ENCODE measurements at regions not wholly inside any gene's neighbourhood (a gene's known extent, or its start where the extent isn't known, plus 50 kb on each side); places are given as distances from the start of the nearest gene placed in this dataset.

DNA sequence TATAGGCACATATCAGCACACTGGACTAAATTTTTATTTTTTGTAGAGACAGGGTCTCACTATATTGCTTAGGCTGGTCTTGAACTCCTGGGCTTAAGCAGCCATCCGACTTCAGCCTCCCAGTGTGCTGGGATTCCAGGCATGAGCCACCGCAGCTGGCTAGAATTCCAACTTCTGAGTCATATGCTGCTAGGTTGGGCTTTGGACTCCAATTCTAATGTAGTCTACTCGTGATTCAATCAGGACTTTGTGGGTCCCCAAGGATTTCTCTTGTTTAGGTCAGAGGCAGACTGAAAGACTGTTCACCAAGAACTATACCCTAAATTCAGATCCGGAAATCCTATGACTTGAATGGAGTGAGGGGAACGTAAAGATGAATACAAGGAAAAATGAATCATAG, 68.2 kb upstream of the CHD1 start:
- ChIA-PET POLR2A (no interaction called here), CTCF (no interaction called here)
- DNase-seq (ENCODE audit: low read depth, low spot score), result peak; percentile 42
- TF ChIP-seq, protein P1, sequence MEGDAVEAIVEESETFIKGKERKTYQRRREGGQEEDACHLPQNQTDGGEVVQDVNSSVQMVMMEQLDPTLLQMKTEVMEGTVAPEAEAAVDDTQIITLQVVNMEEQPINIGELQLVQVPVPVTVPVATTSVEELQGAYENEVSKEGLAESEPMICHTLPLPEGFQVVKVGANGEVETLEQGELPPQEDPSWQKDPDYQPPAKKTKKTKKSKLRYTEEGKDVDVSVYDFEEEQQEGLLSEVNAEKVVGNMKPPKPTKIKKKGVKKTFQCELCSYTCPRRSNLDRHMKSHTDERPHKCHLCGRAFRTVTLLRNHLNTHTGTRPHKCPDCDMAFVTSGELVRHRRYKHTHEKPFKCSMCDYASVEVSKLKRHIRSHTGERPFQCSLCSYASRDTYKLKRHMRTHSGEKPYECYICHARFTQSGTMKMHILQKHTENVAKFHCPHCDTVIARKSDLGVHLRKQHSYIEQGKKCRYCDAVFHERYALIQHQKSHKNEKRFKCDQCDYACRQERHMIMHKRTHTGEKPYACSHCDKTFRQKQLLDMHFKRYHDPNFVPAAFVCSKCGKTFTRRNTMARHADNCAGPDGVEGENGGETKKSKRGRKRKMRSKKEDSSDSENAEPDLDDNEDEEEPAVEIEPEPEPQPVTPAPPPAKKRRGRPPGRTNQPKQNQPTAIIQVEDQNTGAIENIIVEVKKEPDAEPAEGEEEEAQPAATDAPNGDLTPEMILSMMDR (IDR thresholded peaks at IDR 0.05; ENCODE audit: insufficient read depth, low read length, missing control alignments), result no peak
- no peak overlapping the region for H3K4me3 ChIP-seq (ENCODE audit: low read depth, low read length)

DNA sequence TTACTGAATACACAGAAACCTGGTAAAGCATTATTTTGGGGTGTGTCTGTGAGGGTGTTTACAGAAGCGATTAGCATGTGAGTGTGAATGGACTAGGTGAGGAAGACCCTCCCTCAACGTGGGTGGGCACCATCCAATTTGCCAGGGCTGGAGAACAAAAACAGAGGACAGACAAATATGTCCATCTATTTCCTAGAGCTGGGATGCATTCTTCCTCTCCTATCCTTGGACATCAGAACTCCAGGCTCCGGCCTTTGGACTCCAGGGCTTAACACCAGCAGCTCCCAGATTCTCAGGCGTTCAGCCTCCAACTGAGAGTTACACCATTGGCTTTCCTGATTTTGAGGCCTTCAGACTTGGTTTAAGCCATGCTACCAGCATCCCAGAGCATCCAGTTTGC, 65.8 kb upstream of the CHD1 start:
- no peak overlapping the region for H3K4me3 ChIP-seq (ENCODE audit: low read depth, low read length)
- DNase-seq (ENCODE audit: low read depth, low spot score), result no peak
- ChIA-PET CTCF (no interaction called here), POLR2A (no interaction called here)
- TF ChIP-seq, protein P1 (IDR thresholded peaks at IDR 0.05; ENCODE audit: insufficient read depth, low read length, missing control alignments), result no peak

DNA sequence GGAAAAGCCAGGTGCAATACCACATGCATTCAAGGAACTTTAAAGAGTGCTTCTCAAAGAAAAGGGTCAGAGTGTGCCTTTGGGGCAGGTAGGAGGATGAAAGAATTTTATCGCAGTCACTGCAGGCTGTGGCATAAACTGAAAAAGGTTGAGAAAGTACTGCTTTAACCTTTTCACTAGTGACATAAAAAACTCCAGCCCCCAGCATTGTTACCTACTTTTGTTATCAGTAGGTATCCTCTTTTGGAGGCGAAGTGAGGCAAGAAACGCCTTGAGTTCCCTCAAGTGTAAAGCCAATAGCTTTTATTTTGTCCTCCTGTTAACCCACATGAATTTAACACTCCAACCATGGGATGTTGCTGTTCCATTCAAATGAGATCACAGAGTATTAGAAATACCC, 64.7 kb upstream of the CHD1 start:
- no peak overlapping the region for H3K4me3 ChIP-seq (ENCODE audit: low read depth, low read length)
- TF ChIP-seq, protein P1 (IDR thresholded peaks at IDR 0.05; ENCODE audit: insufficient read depth, low read length, missing control alignments), result no peak
- ChIA-PET CTCF (no interaction called here), POLR2A (no interaction called here)
- DNase-seq (ENCODE audit: low read depth, low spot score), result no peak

DNA sequence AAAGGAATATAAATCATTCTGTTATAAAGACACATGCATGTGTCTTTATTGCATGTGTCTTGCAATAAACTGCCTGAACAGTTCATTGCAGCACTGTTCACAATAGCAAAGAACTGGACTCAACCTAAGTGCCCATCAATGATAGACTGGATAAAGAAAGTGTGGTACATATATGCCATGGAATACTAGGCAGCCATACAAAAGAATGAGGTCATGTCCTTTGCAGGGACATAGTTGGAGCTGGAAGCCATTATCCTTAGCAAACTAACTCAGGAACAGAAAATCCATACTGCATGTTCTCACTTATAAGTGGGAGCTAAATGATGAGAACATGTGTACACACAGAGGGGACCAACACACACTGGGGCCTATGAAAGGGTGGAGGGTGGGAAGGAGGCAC, 63.7 kb upstream of the CHD1 start:
- TF ChIP-seq, protein P1 (IDR thresholded peaks at IDR 0.05; ENCODE audit: insufficient read depth, low read length, missing control alignments), result no peak
- no peak for DNase-seq (ENCODE audit: low read depth, low spot score)
- H3K4me3 ChIP-seq (ENCODE audit: low read depth, low read length), result no peak overlapping the region
- ChIA-PET POLR2A (no interaction called here), CTCF (no interaction called here)

DNA sequence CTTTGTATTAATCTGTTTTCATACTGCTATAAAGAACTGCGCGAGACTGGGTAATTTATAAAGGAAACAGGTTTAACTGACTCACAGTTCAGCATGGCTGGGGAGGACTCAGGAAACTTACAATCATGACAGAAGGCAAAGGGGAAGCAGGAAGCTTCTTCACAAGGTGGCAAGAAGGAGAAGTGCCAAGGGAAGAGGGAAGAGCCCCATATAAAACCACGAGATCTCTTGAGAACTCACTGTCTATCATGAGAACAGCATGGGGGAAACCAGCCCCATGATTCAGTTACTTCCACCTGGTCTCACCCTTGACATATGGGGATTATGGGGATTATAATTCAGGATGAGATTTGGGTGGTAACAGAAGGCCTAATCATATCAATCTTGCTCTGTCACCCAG, 60.9 kb upstream of the CHD1 start:
- ChIA-PET POLR2A (no interaction called here), CTCF (no interaction called here)
- no peak overlapping the region for H3K4me3 ChIP-seq (ENCODE audit: low read depth, low read length)
- no peak for DNase-seq (ENCODE audit: low read depth, low spot score)
- TF ChIP-seq, protein P1 (IDR thresholded peaks at IDR 0.05; ENCODE audit: insufficient read depth, low read length, missing control alignments), result no peak

DNA sequence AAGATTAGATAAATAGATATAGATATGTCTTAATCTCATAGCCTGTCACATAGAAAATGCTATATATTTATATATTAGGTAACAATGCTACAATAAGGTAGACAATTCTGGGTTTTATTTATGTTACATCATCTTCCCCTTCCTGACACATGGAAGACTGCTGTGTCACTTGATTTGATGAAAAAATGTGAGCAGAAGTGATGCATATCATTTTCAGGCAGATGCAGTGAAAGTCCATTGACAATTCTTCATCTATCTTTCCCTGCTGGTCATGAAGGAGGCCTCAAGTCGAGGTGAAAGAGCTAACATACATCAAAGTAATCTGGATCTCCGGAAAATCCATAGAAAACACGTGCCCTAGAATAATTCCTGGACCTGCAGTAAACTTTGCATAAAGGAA, 57.8 kb upstream of the CHD1 start:
- POLR2A ChIA-PET, result no interaction called here
- H3K4me3 ChIP-seq (ENCODE audit: low read depth, low read length), result no peak overlapping the region
- CTCF ChIA-PET, result no interaction called here
- TF ChIP-seq, protein P1 (IDR thresholded peaks at IDR 0.05; ENCODE audit: insufficient read depth, low read length, missing control alignments), result no peak
- no peak for DNase-seq (ENCODE audit: low read depth, low spot score)

Data from AG04449 (cell line).